Naive thymus-derived CD8-positive, alpha-beta T cell (primary cell): ENCODE measurements at regions not wholly inside any gene's neighbourhood (a gene's known extent, or its start where the extent isn't known, plus 50 kb on each side); places are given as distances from the start of the nearest gene placed in this dataset.
"Not testable (repeated sequence)": the region's sequence is repeated elsewhere in the genome, so short reads cannot be mapped to it uniquely, and the experiment has no call there.

Experiments
- ATAC-seq, 2 donors: fragments of 150-1000 bp; cut with Tn5 transposase in 1 of 2; sonication (Bioruptor Pico), chemical (Tn5 transposase) in 1 of 2; 1 replicate in 1 of 2; 2 replicates in 1 of 2; pipeline ENCODE4 v1.10.0; 2021; ENCODE audit warnings: mild to moderate bottlenecking in 2 of 2, moderate library complexity in 2 of 2
- POLR2A ChIA-PET: fragments of 350-600 bp; sonication (Branson Sonifier 250); formaldehyde crosslinking; loops from one replicate; lab custom pipeline; 2021; ENCODE audit warnings: antibody characterized with exemption; lab: Charles Lee
- DNase-seq, 10 donors: peaks; one replicate each; pipeline versions ENCODE4 v3.0.0 to v3.0.0-alpha.2; 2020 to 2022
- H3K27ac Mint-ChIP-seq, 10 donors: one replicate each; pipeline ENCODE4 v1.8.0; 2020 to 2022; ENCODE audit warnings: mild to moderate bottlenecking in 10 of 10, mixed read lengths in 10 of 10, moderate library complexity in 4 of 10, inconsistent platforms in 1 of 10
- H3K27me3 Mint-ChIP-seq, 5 donors: one replicate each; pipeline ENCODE4 v1.8.0; 2021 to 2022; ENCODE audit warnings: mixed read lengths in 5 of 5
- H3K36me3 Mint-ChIP-seq, 3 donors: one replicate each; pipeline ENCODE4 v1.8.0; 2020 to 2022; ENCODE audit warnings: mixed read lengths in 3 of 3, mild to moderate bottlenecking in 2 of 3, inconsistent platforms in 1 of 3
- H3K4me1 Mint-ChIP-seq, 4 donors: one replicate each; pipeline ENCODE4 v1.8.0; 2021 to 2022; ENCODE audit warnings: mixed read lengths in 4 of 4
- H3K4me3 Mint-ChIP-seq, 10 donors: one replicate each; pipeline ENCODE4 v1.8.0; 2020 to 2022; ENCODE audit warnings: mild to moderate bottlenecking in 10 of 10, mixed read lengths in 10 of 10, moderate library complexity in 6 of 10, inconsistent platforms in 1 of 10
- H3K9me3 Mint-ChIP-seq, 9 donors: one replicate each; pipeline ENCODE4 v1.8.0; 2020 to 2022; ENCODE audit warnings: mixed read lengths in 9 of 9, mild to moderate bottlenecking in 3 of 9, inconsistent platforms in 1 of 9, moderate library complexity in 1 of 9

DNA sequence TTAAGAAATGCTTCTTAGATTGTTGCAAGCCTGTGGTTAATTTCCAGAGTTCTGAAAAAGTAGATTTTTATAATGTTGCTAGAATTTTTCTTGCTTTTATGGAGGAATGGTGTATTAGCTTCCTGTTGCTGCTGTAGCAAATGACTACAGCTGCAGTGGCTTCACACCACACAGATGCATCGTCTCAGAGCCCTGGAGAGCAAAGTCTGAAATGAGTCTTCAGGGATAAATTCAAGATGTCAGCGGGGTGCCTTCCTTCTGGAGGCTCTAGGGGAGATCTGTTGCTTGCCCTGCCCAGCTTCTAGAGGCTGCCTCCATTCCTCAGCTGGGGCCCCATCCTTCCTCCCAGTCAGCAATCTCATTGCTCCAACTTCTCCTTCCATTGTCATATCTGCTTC, 187.8 kb downstream of the ZNF516 start:
- Mint-ChIP-seq H3K4me3 (no peak overlapping the region), H3K4me1 (no peaks in the 10 kb centered on the region), H3K27me3 (peaks cover 0 to 6% (median 0%) of the 10 kb centered on the region in 5 donors), H3K9me3 (no peaks in the 10 kb centered on the region), H3K27ac (peak overlapping the region in 1 of 10 donors; percentile 1), H3K36me3 (no peaks in the 10 kb centered on the region)
- ATAC-seq (no peak), DNase-seq (no peak)
- POLR2A ChIA-PET = no interaction called here

DNA sequence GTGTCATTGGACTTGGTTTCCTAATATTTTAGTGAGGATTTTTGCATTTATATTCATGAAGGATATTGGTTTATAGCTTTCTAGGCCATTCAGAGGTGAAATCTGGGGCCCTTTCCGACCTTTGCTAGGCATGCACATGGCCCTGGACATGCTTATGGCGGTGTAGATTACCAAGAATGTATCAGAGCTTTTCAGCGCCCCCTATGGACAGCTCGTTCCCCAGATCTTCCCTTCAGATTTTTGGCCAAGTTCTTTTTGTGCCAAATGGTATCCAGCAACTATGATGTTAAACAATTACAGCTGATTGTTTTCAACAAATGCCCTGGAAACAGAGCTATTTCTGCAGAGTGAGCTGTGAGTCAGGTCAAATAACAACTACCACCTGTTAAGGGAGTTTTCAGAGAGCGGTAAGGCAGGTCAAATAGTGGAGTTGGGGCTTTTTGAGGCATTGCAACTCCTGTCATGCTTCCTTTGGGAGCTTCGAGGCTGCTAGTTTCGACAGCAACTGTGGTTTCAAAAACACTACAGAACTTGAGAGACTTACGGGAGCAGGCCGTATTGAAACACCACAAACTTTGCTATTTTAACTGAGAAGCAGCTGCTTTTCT, 188.3 kb downstream of the ZNF516 start:
- Mint-ChIP-seq H3K4me3 (no peak overlapping the region), H3K36me3 (no peaks in the 10 kb centered on the region), H3K4me1 (no peaks in the 10 kb centered on the region), H3K27me3 (peaks cover 0 to 4% (median 0%) of the 10 kb centered on the region in 5 donors), H3K9me3 (no peaks in the 10 kb centered on the region), H3K27ac (no peak overlapping the region)
- no peak for DNase-seq
- POLR2A ChIA-PET = no interaction called here
- ATAC-seq = no peak

DNA sequence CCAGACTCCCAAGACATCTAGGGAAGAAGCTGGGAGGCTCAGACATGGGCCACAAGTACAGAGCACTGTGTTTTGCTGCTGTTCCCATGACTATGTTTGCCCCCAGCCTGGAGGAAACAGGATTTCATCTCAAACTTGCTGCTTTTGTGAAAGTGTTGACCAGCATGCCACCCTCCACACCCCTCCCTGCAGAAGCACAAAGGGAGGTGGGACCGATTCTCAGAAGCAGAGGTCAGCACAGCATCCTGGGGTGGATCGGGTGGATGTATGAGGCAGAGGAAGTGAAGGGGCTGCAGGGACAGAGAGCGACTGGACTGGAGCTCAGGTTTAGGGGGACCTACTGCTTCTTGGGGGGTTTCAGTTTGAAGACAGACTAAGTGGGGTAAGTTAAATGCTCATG, 209.2 kb downstream of the ZNF516 start:
- H3K4me1 Mint-ChIP-seq = no peaks in the 10 kb centered on the region
- peaks cover 3 to 24% (median 12%) of the 10 kb centered on the region in 5 donors for H3K27me3 Mint-ChIP-seq
- no peak overlapping the region for H3K27ac Mint-ChIP-seq
- POLR2A ChIA-PET = no interaction called here
- H3K36me3 Mint-ChIP-seq = peaks cover 2 to 10% (median 5%) of the 10 kb centered on the region in 3 donors
- ATAC-seq (no peak), DNase-seq (no peak)
- H3K4me3 Mint-ChIP-seq = no peak overlapping the region
- H3K9me3 Mint-ChIP-seq = peaks cover 9 to 43% (median 10%) of the 10 kb centered on the region in 9 donors

DNA sequence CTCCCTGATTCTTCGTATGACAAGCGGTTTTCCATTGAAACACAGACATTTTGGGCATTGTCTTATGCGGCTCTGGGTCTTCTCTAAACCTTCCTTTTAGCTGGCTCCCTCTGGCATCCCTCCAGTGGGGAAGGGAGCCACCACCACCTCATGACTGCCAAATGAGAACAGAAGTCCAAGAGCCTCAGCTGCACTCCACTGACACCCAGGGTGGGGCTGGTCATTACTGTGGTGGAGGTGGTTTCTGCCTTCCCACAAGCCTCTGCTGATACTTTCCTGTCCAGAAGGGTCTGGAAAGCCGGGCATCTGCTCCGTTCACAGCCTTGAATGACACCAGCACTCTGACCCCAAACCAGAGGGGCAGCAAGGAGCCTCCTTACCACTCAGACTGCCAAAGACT, 213.5 kb downstream of the ZNF516 start:
- POLR2A ChIA-PET = no interaction called here
- peaks cover 0 to 12% (median 4%) of the 10 kb centered on the region in 9 donors for H3K9me3 Mint-ChIP-seq
- DNase-seq (no peak), ATAC-seq (no peak)
- H3K4me1 Mint-ChIP-seq = no peaks in the 10 kb centered on the region
- H3K27ac Mint-ChIP-seq = no peak overlapping the region
- peaks cover 2 to 5% (median 2%) of the 10 kb centered on the region in 3 donors for H3K36me3 Mint-ChIP-seq
- H3K4me3 Mint-ChIP-seq = no peak overlapping the region
- peaks cover 3 to 24% (median 12%) of the 10 kb centered on the region in 5 donors for H3K27me3 Mint-ChIP-seq

DNA sequence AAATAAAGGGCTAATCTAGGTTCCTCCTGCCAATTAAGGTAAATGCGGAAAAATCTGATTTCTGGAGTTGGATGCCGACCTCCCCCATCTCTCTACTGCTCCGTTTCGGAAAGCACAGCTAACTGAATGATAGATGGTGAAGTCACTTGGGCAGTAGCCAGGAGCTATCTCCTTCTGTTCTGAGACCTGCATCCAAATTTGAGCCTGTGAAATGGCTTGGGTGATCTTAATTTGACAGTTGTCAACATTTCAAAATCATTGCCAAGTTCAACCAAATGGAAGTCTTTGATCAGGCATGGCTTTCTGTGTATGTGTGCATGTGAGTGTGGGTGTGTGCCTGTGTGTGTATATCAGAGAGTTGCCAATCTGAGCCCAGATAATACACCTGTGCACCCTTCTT, 217.2 kb downstream of the ZNF516 start:
- POLR2A ChIA-PET = no interaction called here

DNA sequence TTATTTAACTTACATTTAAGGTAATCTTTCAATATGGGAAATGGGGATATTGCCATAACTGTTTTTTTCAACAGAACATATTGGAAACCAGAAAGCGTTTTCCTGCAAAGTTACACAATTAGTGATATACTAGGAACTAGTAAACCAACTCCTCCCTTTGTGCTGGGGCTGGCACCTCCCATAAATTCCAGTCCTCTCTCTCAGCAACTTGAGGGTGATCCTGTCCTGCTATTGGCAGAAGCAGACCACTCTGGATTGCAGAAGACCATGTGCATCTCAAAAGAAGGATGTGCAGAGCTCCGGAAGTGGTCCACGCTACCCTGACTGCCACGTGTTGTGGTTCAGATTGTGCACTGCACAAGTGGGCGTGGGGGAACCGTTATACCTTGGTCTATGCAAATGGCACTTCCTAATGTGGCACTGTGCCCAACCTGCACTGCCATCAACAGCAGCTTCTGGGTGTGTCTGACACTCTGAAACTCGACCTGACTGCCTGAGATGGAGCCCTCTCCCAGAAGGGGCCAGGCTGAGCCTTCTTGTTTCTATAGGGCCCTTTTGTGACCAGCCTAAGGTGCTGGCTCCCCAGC, 219.2 kb downstream of the ZNF516 start:
- peaks cover 0 to 8% (median 2%) of the 10 kb centered on the region in 5 donors for H3K27me3 Mint-ChIP-seq
- H3K36me3 Mint-ChIP-seq = no peaks in the 10 kb centered on the region
- DNase-seq (no peak), ATAC-seq (no peak)
- H3K4me3 Mint-ChIP-seq = no peak overlapping the region
- no peak overlapping the region for H3K27ac Mint-ChIP-seq
- POLR2A ChIA-PET = no interaction called here
- H3K9me3 Mint-ChIP-seq = peaks cover 0 to 2% (median 0%) of the 10 kb centered on the region in 9 donors
- peaks cover 0 to 2% (median under 1%) of the 10 kb centered on the region in 4 donors for H3K4me1 Mint-ChIP-seq

More for the DNA sequence above, 217.2 kb downstream of the ZNF516 start:
- Mint-ChIP-seq H3K9me3 (peaks cover 0 to 6% (median 2%) of the 10 kb centered on the region in 9 donors), H3K27me3 (peaks cover 0 to 1% (median 1%) of the 10 kb centered on the region in 5 donors), H3K36me3 (no peaks in the 10 kb centered on the region), H3K27ac (no peak overlapping the region), H3K4me3 (no peak overlapping the region), H3K4me1 (peaks cover 0 to 2% (median under 1%) of the 10 kb centered on the region in 4 donors)
- DNase-seq (no peak), ATAC-seq (no peak)

DNA sequence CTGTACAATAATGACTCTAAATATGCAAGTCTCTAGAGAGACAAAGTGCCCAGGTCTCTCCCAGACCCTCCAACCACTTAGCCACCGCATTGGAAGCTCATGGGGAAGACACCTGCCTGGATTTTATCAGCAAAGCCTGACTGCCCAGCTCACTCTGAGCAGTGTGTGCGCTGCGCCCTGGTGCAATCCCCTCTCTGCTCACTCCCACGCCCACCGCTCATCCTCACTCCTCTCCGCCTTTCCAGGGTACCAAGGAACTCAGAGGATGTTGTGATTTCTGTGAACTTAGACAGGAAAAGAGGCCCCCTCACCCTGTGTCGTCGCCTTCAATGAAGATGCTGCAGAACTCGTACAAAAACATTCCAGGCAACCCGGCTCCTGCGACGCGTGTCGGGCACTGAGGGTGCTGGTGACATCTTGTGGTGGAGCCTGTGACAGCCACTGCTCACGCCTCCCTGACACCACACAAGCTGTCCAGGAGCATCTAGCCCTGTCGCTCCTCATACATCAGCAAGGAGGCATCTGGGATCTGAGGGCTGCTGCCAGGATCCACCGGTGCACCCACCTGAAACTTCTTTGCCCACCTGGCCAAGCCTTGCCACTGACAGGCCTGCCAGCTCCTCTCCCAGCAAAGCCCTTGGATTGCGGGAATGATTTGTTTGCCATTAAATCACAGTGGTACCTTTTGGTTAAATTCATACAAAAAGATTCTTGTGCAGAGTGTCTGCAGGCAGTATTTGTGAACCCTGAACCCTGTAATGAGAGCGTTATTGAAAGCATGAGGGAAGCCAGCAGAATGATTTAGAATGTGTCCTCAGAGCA, 220.4 kb downstream of the ZNF516 start:
- peaks cover 1 to 10% (median 6%) of the 10 kb centered on the region in 5 donors for H3K27me3 Mint-ChIP-seq
- H3K4me1 Mint-ChIP-seq = peaks cover 0 to 2% (median under 1%) of the 10 kb centered on the region in 4 donors
- no peak overlapping the region for H3K4me3 Mint-ChIP-seq
- DNase-seq = no peak
- H3K36me3 Mint-ChIP-seq = no peaks in the 10 kb centered on the region
- H3K9me3 Mint-ChIP-seq = peaks cover 0 to 4% (median 0%) of the 10 kb centered on the region in 9 donors
- POLR2A ChIA-PET = no interaction called here
- no peak for ATAC-seq
- H3K27ac Mint-ChIP-seq = peak overlapping the region in 1 of 10 donors; percentile 6

DNA sequence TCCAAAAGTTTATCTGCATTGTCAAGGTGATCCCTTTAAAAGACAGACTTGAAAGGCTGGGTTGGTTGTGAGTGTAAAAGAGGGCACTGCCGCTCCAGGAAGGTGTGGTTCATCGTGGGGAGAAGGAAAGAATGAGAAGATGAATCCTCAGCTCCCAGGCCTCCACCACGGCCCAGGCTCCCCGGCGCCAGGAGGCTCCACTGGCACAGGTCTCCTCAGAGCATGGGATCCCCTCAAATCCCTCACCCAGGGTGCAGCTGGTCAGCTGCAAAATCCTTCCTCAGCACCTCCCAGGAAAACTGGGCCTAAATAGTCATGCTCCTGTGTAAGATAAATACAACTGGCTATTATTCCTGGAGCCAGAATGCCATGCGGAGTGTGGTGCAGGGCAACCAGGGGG, 221.1 kb downstream of the ZNF516 start:
- DNase-seq (no peak), ATAC-seq (no peak)
- Mint-ChIP-seq H3K27me3 (peaks cover 1 to 15% (median 7%) of the 10 kb centered on the region in 5 donors), H3K4me3 (no peak overlapping the region), H3K36me3 (no peaks in the 10 kb centered on the region), H3K4me1 (peaks cover 0 to 2% (median under 1%) of the 10 kb centered on the region in 4 donors), H3K27ac (no peak overlapping the region), H3K9me3 (peaks cover 0 to 4% (median 0%) of the 10 kb centered on the region in 9 donors)
- POLR2A ChIA-PET = no interaction called here

DNA sequence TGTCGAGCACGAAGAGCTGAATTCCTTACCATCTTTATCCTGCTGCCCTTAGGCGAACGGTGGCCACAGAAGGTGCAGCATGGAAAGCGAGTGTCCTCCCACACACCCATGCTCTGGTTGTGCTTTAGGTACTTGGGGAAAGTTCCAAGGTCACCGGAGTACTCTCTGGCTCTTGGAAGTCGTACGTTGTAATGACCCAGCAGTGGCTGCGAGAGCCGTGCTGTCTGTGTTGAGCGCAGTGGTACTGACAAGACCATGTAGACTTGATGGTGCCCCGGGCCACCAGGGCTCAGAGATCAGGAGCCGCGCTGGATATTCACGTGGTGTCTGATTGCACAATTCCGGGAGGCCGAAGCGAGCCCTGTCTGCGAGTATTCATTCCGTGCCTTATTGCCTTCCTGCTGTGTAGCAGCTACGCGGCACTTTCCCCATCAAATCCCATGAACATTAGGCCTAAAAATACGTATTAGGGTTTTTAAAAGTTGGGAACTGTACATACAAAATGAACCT, 222.0 kb downstream of the ZNF516 start:
- POLR2A ChIA-PET = no interaction called here
- no peak overlapping the region for H3K4me3 Mint-ChIP-seq
- peaks cover 0 to 2% (median under 1%) of the 10 kb centered on the region in 4 donors for H3K4me1 Mint-ChIP-seq
- no peak overlapping the region for H3K27ac Mint-ChIP-seq
- ATAC-seq (no peak), DNase-seq (no peak)
- no peaks in the 10 kb centered on the region for H3K36me3 Mint-ChIP-seq
- peaks cover 0 to 4% (median 0%) of the 10 kb centered on the region in 9 donors for H3K9me3 Mint-ChIP-seq
- H3K27me3 Mint-ChIP-seq = peaks cover under 1 to 15% (median 7%) of the 10 kb centered on the region in 5 donors

DNA sequence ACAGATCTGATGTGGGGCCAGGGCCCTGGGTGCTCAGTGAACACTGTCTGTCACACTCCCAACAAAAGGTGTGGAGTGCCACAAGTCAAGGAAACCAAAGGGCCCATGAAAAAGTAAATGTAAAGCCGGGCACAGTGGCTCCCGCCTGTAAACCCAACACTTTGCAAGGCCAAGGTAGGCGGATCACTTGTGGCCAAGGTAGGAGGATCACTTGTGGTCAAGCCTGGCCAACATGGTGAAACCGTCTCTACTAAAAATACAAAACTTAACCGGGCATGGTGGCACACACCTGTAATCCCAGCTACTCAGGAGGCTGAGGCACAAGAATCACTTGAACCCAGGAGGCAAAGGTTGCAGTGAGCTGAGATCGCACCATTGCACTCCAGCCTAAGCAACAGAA, 227.6 kb downstream of the ZNF516 start:
- H3K36me3 Mint-ChIP-seq, ATAC-seq, DNase-seq, H3K27ac Mint-ChIP-seq, H3K4me3 Mint-ChIP-seq, POLR2A ChIA-PET, H3K9me3 Mint-ChIP-seq, H3K4me1 Mint-ChIP-seq: not testable (repeated sequence)
- peaks cover 1 to 30% (median 15%) of the 10 kb centered on the region in 5 donors for H3K27me3 Mint-ChIP-seq

DNA sequence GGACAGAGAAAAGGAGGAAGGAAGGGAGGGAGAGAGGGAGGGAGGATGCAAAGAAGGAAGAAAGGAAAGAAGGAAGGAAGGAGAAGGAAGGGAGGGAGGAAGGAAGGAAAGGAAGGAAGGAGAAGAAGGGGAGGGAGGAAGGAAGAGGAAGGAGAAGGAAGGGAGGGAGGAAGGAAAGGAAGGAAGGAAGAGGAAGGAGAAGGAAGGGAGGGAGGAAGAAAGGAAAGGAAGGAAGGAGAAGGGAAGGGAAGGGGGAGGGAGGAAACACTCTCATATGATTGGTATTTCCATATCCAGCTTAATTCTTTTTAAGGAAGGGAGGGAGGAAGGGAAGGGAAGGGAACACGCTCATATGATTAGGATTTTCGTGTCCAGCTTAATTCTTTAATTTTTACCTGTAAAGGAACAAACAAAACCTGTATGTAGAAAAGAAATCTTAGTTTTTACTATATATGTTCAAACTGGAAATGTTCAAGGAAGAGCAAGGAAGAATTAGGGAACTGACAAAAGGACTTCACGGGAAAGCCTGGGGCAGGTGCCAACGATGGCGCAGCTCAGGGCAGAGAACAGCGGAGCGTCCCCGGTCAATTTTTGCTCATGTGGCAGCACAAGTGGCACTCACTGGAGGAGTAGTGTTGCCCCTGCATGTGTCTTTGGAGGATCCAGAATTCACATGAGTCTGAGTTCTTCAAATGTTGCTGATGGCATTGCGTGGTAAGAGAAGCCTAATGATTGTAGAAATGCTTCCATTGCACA, 228.6 kb downstream of the ZNF516 start:
- no peaks in the 10 kb centered on the region for H3K36me3 Mint-ChIP-seq
- DNase-seq = no peak
- no peak for ATAC-seq
- no peak overlapping the region for H3K4me3 Mint-ChIP-seq
- peaks cover 1 to 36% (median 15%) of the 10 kb centered on the region in 5 donors for H3K27me3 Mint-ChIP-seq
- H3K27ac Mint-ChIP-seq = peak overlapping the region in 1 of 10 donors; percentile 62
- H3K9me3 Mint-ChIP-seq = peaks cover 0 to 3% (median 0%) of the 10 kb centered on the region in 9 donors
- POLR2A ChIA-PET = no interaction called here
- peaks cover 0 to 6% (median under 1%) of the 10 kb centered on the region in 4 donors for H3K4me1 Mint-ChIP-seq
